MCF 10A (cell line): ENCODE measurements at regions not wholly inside any gene's neighbourhood (a gene's known extent, or its start where the extent isn't known, plus 50 kb on each side); places are given as distances from the start of the nearest gene placed in this dataset.

Source experiments
- BruUV-seq: library from RNA; stranded (reverse); fragments of 400-500 nt; replicated peaks from 2 replicates; lab custom pipeline; 2021; lab: Mats Ljungman, UMichigan
- CTCF ChIA-PET: fragments of 300-600 bp; sonication (Branson Sonifier 250); formaldehyde crosslinking; extraction: SDS; loops from one replicate; lab custom pipeline; 2021; ENCODE audit warnings: antibody characterized with exemption, inconsistent platforms; lab: Yijun Ruan, JAX
- POLR2A ChIA-PET: fragments of 300-600, 350-650 bp; sonication (Branson Sonifier 250); formaldehyde crosslinking; extraction: SDS; loops from one replicate; lab custom pipeline; 2020; ENCODE audit warnings: antibody characterized with exemption, inconsistent platforms; lab: Yijun Ruan, JAX
- DNase-seq: peaks from one replicate; pipeline ENCODE4 v3.0.0-alpha.2; 2018; ENCODE audit not compliant: unreplicated experiment
- H3K27ac Mint-ChIP-seq: one replicate; pipeline ENCODE4 v1.8.0; 2022; ENCODE audit warnings: mild to moderate bottlenecking, low read depth, mixed read lengths; ENCODE audit not compliant: unreplicated experiment
- H3K27me3 Mint-ChIP-seq: one replicate; pipeline ENCODE4 v1.8.0; 2022; ENCODE audit warnings: mixed read lengths; ENCODE audit not compliant: insufficient read depth, unreplicated experiment
- H3K36me3 Mint-ChIP-seq: one replicate; pipeline ENCODE4 v1.8.0; 2022; ENCODE audit warnings: mild to moderate bottlenecking, moderate library complexity, mixed read lengths; ENCODE audit not compliant: insufficient read depth, unreplicated experiment
- H3K4me1 Mint-ChIP-seq: one replicate; pipeline ENCODE4 v1.8.0; 2022; ENCODE audit warnings: mixed read lengths; ENCODE audit not compliant: insufficient read depth, unreplicated experiment
- H3K4me3 Mint-ChIP-seq: one replicate; pipeline ENCODE4 v1.8.0; 2022; ENCODE audit warnings: mild to moderate bottlenecking, moderate library complexity, mixed read lengths; ENCODE audit not compliant: unreplicated experiment
- H3K9me3 Mint-ChIP-seq: one replicate; pipeline ENCODE4 v1.8.0; 2022; ENCODE audit warnings: mixed read lengths; ENCODE audit not compliant: unreplicated experiment
- intact Hi-C: fragments of 100-400 bp; cut with micrococcal nuclease; formaldehyde crosslinking; loops from 2 replicates; pipeline ENCODE4 v1.14.1; 2022
- TF ChIP-seq, protein P1 (sequence below): fragments of 200-600 bp; IDR thresholded peaks from one replicate; pipeline ENCODE4 v1.8.0; 2022; ENCODE audit warnings: antibody characterized with exemption, mild to moderate bottlenecking; ENCODE audit not compliant: unreplicated experiment

DNA sequence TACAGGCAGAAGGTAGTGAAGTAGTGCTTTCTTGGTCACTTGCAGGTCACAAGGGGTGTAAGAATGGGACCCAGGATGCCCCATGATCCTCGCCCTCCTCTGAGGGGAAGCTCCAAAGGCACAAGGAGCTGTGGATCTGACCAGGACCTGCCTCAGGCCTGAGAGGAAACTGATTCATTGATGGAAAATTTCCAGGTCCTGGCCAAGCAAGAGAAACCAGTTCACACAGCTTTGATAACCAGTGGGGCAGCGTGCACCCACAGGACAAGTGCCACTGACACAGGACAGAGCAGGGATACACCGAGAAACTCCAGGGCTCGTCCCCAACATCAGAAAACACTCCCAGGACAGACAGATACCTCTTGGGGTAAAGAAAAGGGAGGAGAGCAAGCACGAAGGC, 177.1 kb downstream of the RBM26 start:
- Mint-ChIP-seq H3K36me3 (no peaks in the 10 kb centered on the region), H3K9me3 (no peaks in the 10 kb centered on the region), H3K4me1 (peaks cover 8% of the 10 kb centered on the region), H3K27ac (no peak overlapping the region), H3K4me3 (no peak overlapping the region), H3K27me3 (no peaks in the 10 kb centered on the region)
- ChIA-PET POLR2A (no interaction called here), CTCF (no interaction called here)
- peak; percentile 29 for DNase-seq
- TF ChIP-seq, protein P1, sequence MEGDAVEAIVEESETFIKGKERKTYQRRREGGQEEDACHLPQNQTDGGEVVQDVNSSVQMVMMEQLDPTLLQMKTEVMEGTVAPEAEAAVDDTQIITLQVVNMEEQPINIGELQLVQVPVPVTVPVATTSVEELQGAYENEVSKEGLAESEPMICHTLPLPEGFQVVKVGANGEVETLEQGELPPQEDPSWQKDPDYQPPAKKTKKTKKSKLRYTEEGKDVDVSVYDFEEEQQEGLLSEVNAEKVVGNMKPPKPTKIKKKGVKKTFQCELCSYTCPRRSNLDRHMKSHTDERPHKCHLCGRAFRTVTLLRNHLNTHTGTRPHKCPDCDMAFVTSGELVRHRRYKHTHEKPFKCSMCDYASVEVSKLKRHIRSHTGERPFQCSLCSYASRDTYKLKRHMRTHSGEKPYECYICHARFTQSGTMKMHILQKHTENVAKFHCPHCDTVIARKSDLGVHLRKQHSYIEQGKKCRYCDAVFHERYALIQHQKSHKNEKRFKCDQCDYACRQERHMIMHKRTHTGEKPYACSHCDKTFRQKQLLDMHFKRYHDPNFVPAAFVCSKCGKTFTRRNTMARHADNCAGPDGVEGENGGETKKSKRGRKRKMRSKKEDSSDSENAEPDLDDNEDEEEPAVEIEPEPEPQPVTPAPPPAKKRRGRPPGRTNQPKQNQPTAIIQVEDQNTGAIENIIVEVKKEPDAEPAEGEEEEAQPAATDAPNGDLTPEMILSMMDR: no peak
- intact Hi-C loops: no loop called here
- no TSS peak for BruUV-seq

GRCh38 chr13:79227418-79227817, 178.6 kb downstream of the RBM26 start:
- BruUV-seq: no TSS peak
- intact Hi-C loops: no loop called here
- no peaks in the 10 kb centered on the region for H3K9me3 Mint-ChIP-seq
- DNase-seq: no peak
- H3K4me3 Mint-ChIP-seq: no peak overlapping the region
- H3K27ac Mint-ChIP-seq: no peak overlapping the region
- TF ChIP-seq, protein P1: no peak
- ChIA-PET POLR2A (no interaction called here), CTCF (no interaction called here)
- peaks cover 8% of the 10 kb centered on the region for H3K4me1 Mint-ChIP-seq
- H3K36me3 Mint-ChIP-seq: no peaks in the 10 kb centered on the region
- H3K27me3 Mint-ChIP-seq: no peaks in the 10 kb centered on the region

DNA sequence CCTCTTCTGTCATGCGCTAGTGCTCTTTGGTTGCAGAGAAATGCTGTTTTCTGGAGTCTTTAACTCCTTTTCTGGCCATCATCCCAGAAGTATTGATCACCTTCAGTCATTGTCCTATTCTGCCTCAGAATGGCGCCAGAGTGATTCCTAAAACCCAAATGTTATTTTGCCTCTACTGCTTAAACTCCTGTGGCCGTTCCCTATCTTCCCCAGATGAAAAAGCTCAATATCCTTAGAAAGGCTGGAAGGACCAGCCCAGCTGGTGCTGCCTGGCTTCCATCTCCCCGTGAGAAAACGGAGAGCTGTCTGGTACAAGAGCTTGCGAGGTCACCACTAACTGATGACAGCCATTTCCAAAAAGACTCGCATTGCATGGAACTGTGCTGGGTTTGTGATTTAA, 179.1 kb downstream of the RBM26 start:
- Mint-ChIP-seq H3K4me3 (no peak overlapping the region), H3K4me1 (peaks cover 8% of the 10 kb centered on the region), H3K9me3 (no peaks in the 10 kb centered on the region), H3K36me3 (no peaks in the 10 kb centered on the region), H3K27me3 (no peaks in the 10 kb centered on the region), H3K27ac (no peak overlapping the region)
- no TSS peak for BruUV-seq
- POLR2A ChIA-PET: interaction anchor here (0.7 kb wide), 1 partner anchor 238 kb away, joined by 3 read pairs; no protein-coding TSS in a partner anchor
- CTCF ChIA-PET: interaction anchor here (0.6 kb wide), 1 partner anchor 16 kb away, joined by 3 read pairs; no protein-coding TSS in a partner anchor
- TF ChIP-seq, protein P1: no peak
- no peak for DNase-seq
- intact Hi-C loops: no loop called here

- ChIA-PET POLR2A (interaction anchor here (0.7 kb wide), 2 partner anchors 237 to 1193 kb away, joined by 3 read pairs; no protein-coding TSS in a partner anchor), CTCF (interaction anchor here (0.6 to 0.8 kb wide), 2 partner anchors 294 to 1088 kb away, joined by 3 to 4 read pairs; no protein-coding TSS in a partner anchor)
- TF ChIP-seq, protein P1: no peak
- BruUV-seq: no TSS peak
- Mint-ChIP-seq H3K9me3 (no peaks in the 10 kb centered on the region), H3K36me3 (no peaks in the 10 kb centered on the region), H3K4me1 (peaks cover 8% of the 10 kb centered on the region), H3K4me3 (no peak overlapping the region), H3K27ac (no peak overlapping the region), H3K27me3 (no peaks in the 10 kb centered on the region)
- no peak for DNase-seq
- intact Hi-C loops: no loop called here
Measured at GRCh38 chr13:79226250-79226649, 179.8 kb downstream of the RBM26 start.
